HCT116 (cell line): ENCODE measurements at regions not wholly inside any gene's neighbourhood (a gene's known extent, or its start where the extent isn't known, plus 50 kb on each side); places are given as distances from the start of the nearest gene placed in this dataset.
A peak's percentile ranks its signal among the peaks of the same experiment; 100 is the strongest.

Source experiments
- ATAC-seq: fragments of 200-7000 bp; cut with Tn5 transposase; 2 replicates; pipeline ENCODE4 v1.9.1; 2020; ENCODE audit warnings: mild to moderate bottlenecking, moderate library complexity
- BruUV-seq: library from RNA; stranded (reverse); fragments of 400-500 nt; replicated peaks from 2 replicates; lab custom pipeline; 2021; lab: Mats Ljungman, UMichigan
- CTCF ChIA-PET: fragments of 300-600 bp; sonication (Branson Sonifier 250); formaldehyde crosslinking; loops from one replicate; lab custom pipeline; 2021; ENCODE audit warnings: antibody characterized with exemption; lab: Charles Lee
- POLR2A ChIA-PET: fragments of 300-600, 350-600 bp; sonication (Branson Sonifier 250); formaldehyde crosslinking; loops from one replicate; lab custom pipeline; 2021; ENCODE audit warnings: antibody characterized with exemption; lab: Charles Lee
- RAD21 ChIA-PET, 2 experiments: fragments of 300-600 bp; sonication (Branson Sonifier 250); formaldehyde crosslinking; loops; one replicate each; lab custom pipeline; 2023; ENCODE audit warnings: low total read pairs in 2 of 2; ENCODE audit not compliant: uncharacterized antibody in 2 of 2, unreplicated experiment in 2 of 2, low non-redundant PET in 1 of 2; lab: Charles Lee
- DNase-seq: peaks from one replicate; pipeline ENCODE4 v3.0.0-alpha.2; 2010; ENCODE audit warnings: low read depth, low spot score
- H2AFZ ChIP-seq: fragments of 200-600 bp; shearing (Covaris generic), sonication (generic); 2 replicates; pipeline ENCODE4 v1.6.1; 2017; ENCODE audit warnings: low read depth, mixed run types, mixed read lengths, antibody characterized with exemption, low read length; ENCODE audit not compliant: poor library complexity, severe bottlenecking
- H3K27ac ChIP-seq: 2 replicates; pipeline ENCODE4 v1.5.1; 2012; ENCODE audit warnings: low read depth, low read length
- H3K27me3 ChIP-seq: fragments of 200-600 bp; sonication (generic); 2 replicates; pipeline ENCODE4 v1.6.1; 2016; ENCODE audit warnings: mixed run types, low read length, mixed read lengths; ENCODE audit not compliant: insufficient read depth
- H3K36me3 ChIP-seq, 2 experiments: fragments of 200-500 bp in 1 of 2; fragments of 200-600 bp in 1 of 2; sonication (Bioruptor generic) in 1 of 2; sonication (generic) in 1 of 2; 2 replicates each; pipeline versions ENCODE4 v1.5.1 to v1.6.1; 2014 to 2016; ENCODE audit warnings: low read length in 2 of 2, inconsistent platforms in 1 of 2, mixed read lengths in 1 of 2, mixed run types in 1 of 2; ENCODE audit not compliant: insufficient read depth in 2 of 2, control insufficient read depth in 1 of 2
- H3K4me1 ChIP-seq, 2 experiments: fragments of 200-600 bp in 1 of 2; sonication (generic) in 1 of 2; 2 replicates each; pipeline versions ENCODE4 v1.5.1 to v1.6.1; 2012 to 2017; ENCODE audit warnings: low read length in 2 of 2, inconsistent platforms in 1 of 2, mild to moderate bottlenecking in 1 of 2, mixed read lengths in 1 of 2, mixed run types in 1 of 2, moderate library complexity in 1 of 2; ENCODE audit not compliant: insufficient read depth in 2 of 2, control insufficient read depth in 1 of 2
- H3K4me2 ChIP-seq: fragments of 200-600 bp; sonication (generic); 2 replicates; pipeline ENCODE4 v1.6.1; 2017; ENCODE audit warnings: mixed run types, low read length, mixed read lengths
- H3K4me3 ChIP-seq, 2 experiments: fragments of 200-600 bp in 1 of 2; sonication (generic) in 1 of 2; replicated peaks in 1 of 2; 2 replicates each; pipeline ENCODE4 v1.5.1; 2011 to 2016; ENCODE audit warnings: low read length in 2 of 2, control low read depth in 1 of 2, low read depth in 1 of 2, mild to moderate bottlenecking in 1 of 2, mixed read lengths in 1 of 2, mixed run types in 1 of 2
- H3K79me2 ChIP-seq: fragments of 200-600 bp; sonication (generic); 2 replicates; pipeline ENCODE4 v1.6.1; 2017; ENCODE audit warnings: mild to moderate bottlenecking, mixed run types, low read length, moderate library complexity, mixed read lengths; ENCODE audit not compliant: insufficient read depth
- H3K9ac ChIP-seq: fragments of 200-600 bp; sonication (generic); 2 replicates; pipeline ENCODE4 v1.6.1; 2016; ENCODE audit warnings: low read length, mixed read lengths
- H3K9me2 ChIP-seq: fragments of 200-600 bp; sonication (generic), shearing (Covaris generic); 2 replicates; pipeline ENCODE4 v1.6.1; 2017; ENCODE audit warnings: mixed run types, mild to moderate bottlenecking, moderate library complexity; ENCODE audit not compliant: insufficient read depth
- H3K9me3 ChIP-seq, 2 experiments: fragments of 200-500 bp in 1 of 2; fragments of 200-600 bp in 1 of 2; sonication (Bioruptor generic) in 1 of 2; sonication (generic) in 1 of 2; 2 replicates each; pipeline ENCODE4 v1.6.1; 2014 to 2017; ENCODE audit warnings: low read length in 2 of 2, mixed read lengths in 2 of 2, inconsistent platforms in 1 of 2, low read depth in 1 of 2, mild to moderate bottlenecking in 1 of 2, mixed run types in 1 of 2, moderate library complexity in 1 of 2; ENCODE audit not compliant: control insufficient read depth in 1 of 2, insufficient read depth in 1 of 2
- H4K20me1 ChIP-seq: fragments of 200-600 bp; sonication (generic), shearing (Covaris generic); 2 replicates; pipeline ENCODE4 v1.6.1; 2017; ENCODE audit warnings: mixed run types, mild to moderate bottlenecking, moderate library complexity; ENCODE audit not compliant: insufficient read depth
- ATF3 ChIP-seq: IDR thresholded peaks from 2 replicates; pipeline ENCODE4 v1.6.1; 2012
- ELF1 ChIP-seq: IDR thresholded peaks from 2 replicates; pipeline ENCODE4 v1.6.1; 2012; ENCODE audit warnings: low read depth, borderline replicate concordance
- EZH2phosphoT487 ChIP-seq: fragments of 200-600 bp; IDR thresholded peaks from 2 replicates; pipeline ENCODE4 v1.6.1; 2018; ENCODE audit warnings: antibody characterized with exemption, borderline replicate concordance
- FOSL1 ChIP-seq: IDR thresholded peaks from 2 replicates; pipeline ENCODE4 v1.6.1; 2012; ENCODE audit warnings: low read depth
- POLR2AphosphoS5 ChIP-seq: IDR thresholded peaks from 2 replicates; pipeline ENCODE4 v1.6.1; 2011; ENCODE audit warnings: mild to moderate bottlenecking, low read depth, low read length, moderate library complexity
- SIN3A ChIP-seq: IDR thresholded peaks from 2 replicates; pipeline ENCODE4 v1.6.1; 2012; ENCODE audit warnings: low read depth
- SP1 ChIP-seq: IDR thresholded peaks from 2 replicates; pipeline ENCODE4 v1.6.1; 2012; ENCODE audit warnings: low read depth
- TCF7L2 ChIP-seq: IDR thresholded peaks from 2 replicates; pipeline ENCODE4 v1.7.0; 2011; ENCODE audit warnings: borderline replicate concordance, inconsistent platforms; ENCODE audit not compliant: insufficient read depth, insufficient read length; ENCODE audit errors: extremely low read depth
- YY1 ChIP-seq: IDR thresholded peaks from 2 replicates; pipeline ENCODE4 v1.6.1; 2011; ENCODE audit warnings: low read length, low read depth, moderate library complexity, mild to moderate bottlenecking; ENCODE audit not compliant: insufficient replicate concordance; ENCODE audit errors: extremely low read depth
- ZNF274 ChIP-seq: fragments of 200-500 bp; sonication (Bioruptor generic); IDR thresholded peaks from 2 replicates; pipeline ENCODE4 v1.6.1; 2014; ENCODE audit warnings: mild to moderate bottlenecking, low read depth, low read length, inconsistent platforms
- intact Hi-C: fragments of 100-400 bp; cut with micrococcal nuclease; formaldehyde crosslinking; loops from 2 replicates; pipeline ENCODE4 v1.10.0; 2022

DNA sequence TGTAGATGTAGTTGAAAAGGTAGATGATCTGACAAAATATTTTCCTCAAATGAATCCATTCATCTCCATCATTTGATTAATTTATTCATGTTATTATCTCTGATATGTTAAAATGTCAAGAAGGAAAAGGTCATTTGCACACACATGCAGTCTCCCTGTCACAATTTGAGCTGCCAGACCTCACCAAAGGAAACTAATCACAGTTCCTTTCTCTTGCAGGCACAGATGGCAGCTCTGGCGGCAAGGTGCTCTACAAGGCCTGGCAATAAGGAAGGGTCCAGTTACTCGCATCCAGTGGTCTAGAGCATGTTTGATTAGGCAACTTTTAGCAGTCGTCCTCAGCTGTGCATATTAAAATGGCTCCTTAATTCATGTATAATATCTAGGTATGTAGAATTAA, 120.1 kb downstream of the FEM1C start (continued):
- TF ChIP-seq ELF1: no peak

DNA sequence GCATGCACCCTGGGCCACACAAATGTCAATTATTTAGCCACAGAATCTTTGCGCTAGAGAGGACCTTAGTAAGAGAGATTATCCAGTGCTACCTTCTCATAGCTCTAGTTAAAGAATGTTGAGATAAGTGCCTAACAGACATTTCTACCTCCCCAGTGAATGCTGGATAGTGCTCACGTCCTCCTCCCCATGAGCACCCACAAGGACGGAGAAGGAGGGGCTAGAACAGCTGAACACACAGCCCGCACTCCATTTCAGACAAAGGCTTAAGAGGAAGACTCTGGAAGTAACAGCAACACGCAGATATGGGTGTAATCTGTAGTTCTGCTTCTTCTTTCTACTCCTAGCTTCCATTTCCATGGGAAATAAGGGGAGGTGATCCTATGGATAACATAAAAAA, 120.5 kb downstream of the FEM1C start:
- DNase-seq: no peak
- no peaks in the 10 kb centered on the region for H3K27me3 ChIP-seq
- H3K4me2 ChIP-seq: peak overlapping the region; percentile 55; the same call in 1 of the 2 replicates
- no peak overlapping the region for H3K9ac ChIP-seq
- no peak for ATAC-seq
- no peaks in the 10 kb centered on the region for H3K79me2 ChIP-seq
- ChIA-PET CTCF (no interaction called here), RAD21 (no interaction called here), POLR2A (interaction anchor here (1.1 kb wide), 1 partner anchor 38 kb away, joined by 3 read pairs; no protein-coding TSS in a partner anchor)
- H3K27ac ChIP-seq: no peak overlapping the region
- no peaks in the 10 kb centered on the region for H4K20me1 ChIP-seq
- no peaks in the 10 kb centered on the region for H3K9me3 ChIP-seq
- H3K36me3 ChIP-seq: no peaks in the 10 kb centered on the region
- no peak for TF ChIP-seq FOSL1
- TF ChIP-seq ZNF274: no peak
- TF ChIP-seq SIN3A: no peak
- TF ChIP-seq SP1: no peak
- TF ChIP-seq YY1: no peak
- TF ChIP-seq EZH2phosphoT487: no peak
- TF ChIP-seq TCF7L2: no peak
- peaks cover 6 to 48% of the 10 kb centered on the region in 2 experiments for H3K4me1 ChIP-seq
- no peak overlapping the region for H2AFZ ChIP-seq
- intact Hi-C loops: no loop called here
- no peak overlapping the region for H3K4me3 ChIP-seq
- BruUV-seq: no TSS peak
- H3K9me2 ChIP-seq: no peaks in the 10 kb centered on the region

DNA sequence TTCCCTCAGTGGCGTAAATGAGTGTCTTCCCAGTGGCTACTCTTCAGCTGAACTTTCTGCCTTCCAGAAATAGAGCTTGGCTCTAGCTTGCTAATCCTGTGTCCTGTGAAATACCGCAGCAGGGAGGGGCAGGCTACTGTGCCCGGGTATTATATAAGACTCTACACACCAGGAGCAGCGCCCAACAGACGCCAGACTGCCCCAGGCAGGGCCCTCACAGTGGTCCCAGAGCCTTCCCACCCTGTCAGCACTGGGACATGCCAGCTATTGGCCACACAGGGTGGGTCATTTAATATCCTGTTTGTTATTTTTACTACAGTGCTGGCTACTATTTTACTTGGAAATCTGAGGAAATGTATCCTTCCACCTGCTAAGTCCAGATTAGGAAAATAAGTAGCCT, 121.0 kb downstream of the FEM1C start:
- Histone ChIP-seq H3K4me2 (peak overlapping the region; percentile 55), H3K9me2 (no peaks in the 10 kb centered on the region), H4K20me1 (no peaks in the 10 kb centered on the region), H3K27me3 (no peaks in the 10 kb centered on the region), H3K27ac (no peak overlapping the region), H2AFZ (peak overlapping the region; percentile 76), H3K9ac (peak overlapping the region; percentile 10; the same call in 1 of the 2 replicates), H3K9me3 (no peaks in the 10 kb centered on the region), H3K4me1 (peaks cover 6 to 53% of the 10 kb centered on the region in 2 experiments), H3K36me3 (no peaks in the 10 kb centered on the region), H3K79me2 (no peaks in the 10 kb centered on the region), H3K4me3 (peak overlapping the region in 1 of 2 experiments; percentile 4; a peak in 1 of 4 replicates)
- intact Hi-C loops: no loop called here
- ChIA-PET POLR2A (no interaction called here), CTCF (no interaction called here), RAD21 (no interaction called here)
- DNase-seq (no peak), ATAC-seq (peak; percentile 76)
- TF ChIP-seq ATF3 (no peak), POLR2AphosphoS5 (no peak), SP1 (peak; percentile 40)
- BruUV-seq: no TSS peak
